MM.1S (cell line): ENCODE measurements at regions not wholly inside any gene's neighbourhood (a gene's known extent, or its start where the extent isn't known, plus 50 kb on each side); places are given as distances from the start of the nearest gene placed in this dataset.

Source experiments
- DNase-seq: peaks from one replicate; pipeline ENCODE4 v3.0.0-alpha.2; 2015
- H2AFZ ChIP-seq: fragments of 300-600 bp; sonication (generic); 2 replicates; pipeline ENCODE4 v1.6.0; 2016; ENCODE audit warnings: antibody characterized with exemption, low read length
- H3F3A ChIP-seq: fragments of 300-600 bp; sonication (generic); 2 replicates; pipeline ENCODE4 v1.6.1; 2016; ENCODE audit warnings: mild to moderate bottlenecking, antibody characterized with exemption, low read length, moderate library complexity, mixed read lengths; ENCODE audit not compliant: insufficient read depth
- H3K27ac ChIP-seq: fragments of 300-600 bp; sonication (generic); 2 replicates; pipeline ENCODE4 v1.5.1; 2016; ENCODE audit warnings: mild to moderate bottlenecking, low read length
- H3K27me3 ChIP-seq: fragments of 300-600 bp; sonication (generic); replicated peaks from 2 replicates; pipeline ENCODE4 v1.6.0; 2016; ENCODE audit warnings: low read length; ENCODE audit not compliant: insufficient read depth
- H3K36me3 ChIP-seq: fragments of 300-600 bp; sonication (generic); replicated peaks from 2 replicates; pipeline ENCODE4 v1.6.1; 2016; ENCODE audit warnings: mild to moderate bottlenecking, low read length, mixed read lengths; ENCODE audit not compliant: insufficient read depth
- H3K4me1 ChIP-seq: fragments of 300-600 bp; sonication (generic); 2 replicates; pipeline ENCODE4 v1.6.1; 2016; ENCODE audit warnings: low read length, mixed read lengths
- H3K4me2 ChIP-seq: fragments of 300-600 bp; sonication (generic); 2 replicates; pipeline ENCODE4 v1.6.0; 2016; ENCODE audit warnings: low read depth, low read length
- H3K4me3 ChIP-seq: fragments of 300-600 bp; sonication (generic); 2 replicates; pipeline ENCODE4 v1.5.1; 2016; ENCODE audit warnings: low read length, mixed read lengths
- H3K79me2 ChIP-seq: fragments of 300-600 bp; sonication (generic); 2 replicates; pipeline ENCODE4 v1.6.1; 2016; ENCODE audit warnings: mixed run types, low read length, mixed read lengths
- H3K9ac ChIP-seq: fragments of 300-600 bp; sonication (generic); 2 replicates; pipeline ENCODE4 v1.6.1; 2016; ENCODE audit warnings: low read length, mixed read lengths
- H3K9me2 ChIP-seq: fragments of 300-600 bp; sonication (generic); replicated peaks from 2 replicates; pipeline ENCODE4 v1.6.1; 2016; ENCODE audit warnings: mild to moderate bottlenecking, low read length, mixed read lengths; ENCODE audit not compliant: insufficient read depth
- H3K9me3 ChIP-seq: fragments of 300-600 bp; sonication (generic); replicated peaks from 2 replicates; pipeline ENCODE4 v1.6.1; 2016; ENCODE audit warnings: mild to moderate bottlenecking, low read length, mixed read lengths; ENCODE audit not compliant: insufficient read depth
- H4K20me1 ChIP-seq: fragments of 300-600 bp; sonication (generic); 2 replicates; pipeline ENCODE4 v1.6.1; 2016; ENCODE audit warnings: mild to moderate bottlenecking, low read length, moderate library complexity, mixed read lengths; ENCODE audit not compliant: insufficient read depth
- EZH2 ChIP-seq: fragments of 300-600 bp; sonication (generic); optimal IDR thresholded peaks from 2 replicates; pipeline ENCODE3; 2017; ENCODE audit warnings: low read depth, mild to moderate bottlenecking, antibody characterized with exemption, low read length, mixed read lengths
- EZH2phosphoT487 ChIP-seq: fragments of 300-600 bp; sonication (generic); IDR thresholded peaks from 2 replicates; pipeline ENCODE4 v1.6.1; 2018; ENCODE audit warnings: antibody characterized with exemption, low read length
- TF ChIP-seq, protein P1 (sequence below): fragments of 300-600 bp; sonication (generic); IDR thresholded peaks from 2 replicates; pipeline ENCODE4 v1.5.1; 2016; ENCODE audit warnings: antibody characterized with exemption, low read length, mixed read lengths

DNA sequence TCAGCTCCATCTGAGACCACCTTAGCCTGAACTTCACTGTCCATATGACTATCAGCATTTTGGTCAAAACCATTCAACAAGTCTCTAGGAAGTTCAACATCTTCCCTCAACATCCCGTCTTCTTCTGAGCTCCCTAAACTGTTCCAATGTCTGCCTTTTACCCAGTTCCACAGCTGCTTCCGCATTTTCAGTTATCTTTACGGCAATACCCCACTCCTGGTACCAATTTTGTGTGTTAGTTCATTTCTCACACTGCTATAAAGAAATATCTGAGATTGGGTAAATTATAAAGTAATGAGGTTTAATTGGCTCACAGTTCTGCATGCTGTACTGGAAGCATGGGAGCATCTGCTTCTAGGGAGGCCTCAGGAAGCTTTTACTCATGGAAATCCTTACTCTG is 771.2 kb downstream of the SLITRK6 start:
- no peak overlapping the region for H2AFZ ChIP-seq
- H3K9me3 ChIP-seq, result no peaks in the 10 kb centered on the region
- H3K9me2 ChIP-seq, result no peaks in the 10 kb centered on the region
- no peaks in the 10 kb centered on the region for H4K20me1 ChIP-seq
- TF ChIP-seq, protein P1, sequence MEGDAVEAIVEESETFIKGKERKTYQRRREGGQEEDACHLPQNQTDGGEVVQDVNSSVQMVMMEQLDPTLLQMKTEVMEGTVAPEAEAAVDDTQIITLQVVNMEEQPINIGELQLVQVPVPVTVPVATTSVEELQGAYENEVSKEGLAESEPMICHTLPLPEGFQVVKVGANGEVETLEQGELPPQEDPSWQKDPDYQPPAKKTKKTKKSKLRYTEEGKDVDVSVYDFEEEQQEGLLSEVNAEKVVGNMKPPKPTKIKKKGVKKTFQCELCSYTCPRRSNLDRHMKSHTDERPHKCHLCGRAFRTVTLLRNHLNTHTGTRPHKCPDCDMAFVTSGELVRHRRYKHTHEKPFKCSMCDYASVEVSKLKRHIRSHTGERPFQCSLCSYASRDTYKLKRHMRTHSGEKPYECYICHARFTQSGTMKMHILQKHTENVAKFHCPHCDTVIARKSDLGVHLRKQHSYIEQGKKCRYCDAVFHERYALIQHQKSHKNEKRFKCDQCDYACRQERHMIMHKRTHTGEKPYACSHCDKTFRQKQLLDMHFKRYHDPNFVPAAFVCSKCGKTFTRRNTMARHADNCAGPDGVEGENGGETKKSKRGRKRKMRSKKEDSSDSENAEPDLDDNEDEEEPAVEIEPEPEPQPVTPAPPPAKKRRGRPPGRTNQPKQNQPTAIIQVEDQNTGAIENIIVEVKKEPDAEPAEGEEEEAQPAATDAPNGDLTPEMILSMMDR, result no peak
- TF ChIP-seq EZH2 (no peak), EZH2phosphoT487 (no peak)
- H3K36me3 ChIP-seq, result no peaks in the 10 kb centered on the region
- H3K4me3 ChIP-seq, result no peak overlapping the region
- no peaks in the 10 kb centered on the region for H3K4me1 ChIP-seq
- no peak overlapping the region for H3K27ac ChIP-seq
- DNase-seq, result no peak
- no peak overlapping the region for H3K4me2 ChIP-seq
- no peaks in the 10 kb centered on the region for H3K27me3 ChIP-seq
- no peaks in the 10 kb centered on the region for H3K79me2 ChIP-seq
- no peak overlapping the region for H3K9ac ChIP-seq
- no peaks in the 10 kb centered on the region for H3F3A ChIP-seq

DNA sequence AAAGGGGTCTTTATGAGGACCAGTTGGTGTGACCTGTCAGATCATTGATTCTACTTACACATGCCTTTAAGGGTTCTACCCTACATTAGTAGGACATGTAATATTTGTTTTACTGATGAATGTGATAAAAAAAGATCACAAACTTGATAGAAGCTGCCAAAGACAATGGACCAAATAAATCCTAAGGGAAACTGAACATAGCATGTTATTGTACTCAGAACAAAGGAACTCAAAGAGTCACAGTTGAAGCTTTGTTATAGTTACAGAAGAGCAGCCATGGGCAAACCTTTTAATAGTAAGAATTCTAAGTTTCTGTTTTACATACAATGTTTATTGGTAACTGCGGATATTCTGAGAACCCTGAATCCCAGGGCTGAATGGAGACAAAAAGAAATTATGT is 780.1 kb downstream of the SLITRK6 start:
- Histone ChIP-seq H3K4me3 (no peak overlapping the region), H4K20me1 (no peaks in the 10 kb centered on the region), H3K36me3 (no peaks in the 10 kb centered on the region), H2AFZ (no peak overlapping the region), H3F3A (no peaks in the 10 kb centered on the region), H3K9me3 (no peaks in the 10 kb centered on the region), H3K79me2 (no peaks in the 10 kb centered on the region), H3K27ac (no peak overlapping the region), H3K27me3 (no peaks in the 10 kb centered on the region), H3K4me1 (no peaks in the 10 kb centered on the region), H3K9ac (no peak overlapping the region), H3K9me2 (no peaks in the 10 kb centered on the region), H3K4me2 (no peak overlapping the region)
- TF ChIP-seq, protein P1, result no peak
- TF ChIP-seq EZH2, result no peak
- no peak for TF ChIP-seq EZH2phosphoT487
- no peak for DNase-seq

DNA sequence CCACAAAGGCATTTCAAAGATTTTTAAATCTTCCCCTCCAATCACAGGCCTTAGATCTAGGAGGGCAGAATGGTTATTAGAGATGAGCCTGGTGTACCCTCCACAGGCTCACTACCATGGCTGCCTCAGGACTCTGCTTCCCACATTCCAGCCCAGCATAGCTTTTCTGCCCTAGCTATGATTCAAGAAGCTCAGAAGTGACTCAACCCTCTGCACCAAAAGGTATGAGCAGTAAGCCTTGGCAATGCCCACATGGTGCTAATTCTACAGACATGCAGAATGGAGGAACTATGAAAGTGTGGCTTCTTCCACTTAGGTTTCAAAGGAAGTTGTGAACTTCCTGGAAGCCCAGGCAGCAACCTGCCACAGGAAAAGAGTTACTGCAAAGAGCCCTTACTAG is 786.2 kb downstream of the SLITRK6 start:
- Histone ChIP-seq H3K36me3 (no peaks in the 10 kb centered on the region), H2AFZ (no peak overlapping the region), H3K27me3 (no peaks in the 10 kb centered on the region), H3F3A (no peaks in the 10 kb centered on the region), H3K27ac (no peak overlapping the region), H3K9ac (no peak overlapping the region), H3K4me3 (no peak overlapping the region), H3K4me1 (no peaks in the 10 kb centered on the region), H3K79me2 (no peaks in the 10 kb centered on the region), H3K4me2 (no peak overlapping the region), H4K20me1 (no peaks in the 10 kb centered on the region), H3K9me3 (no peaks in the 10 kb centered on the region), H3K9me2 (no peaks in the 10 kb centered on the region)
- TF ChIP-seq, protein P1, result no peak
- TF ChIP-seq EZH2phosphoT487 (no peak), EZH2 (no peak)
- no peak for DNase-seq
